Activated T-helper 17 cell treated with anti-CD3 and anti-CD28 coated beads, Interleukin-2, amount 50 U/mL, for 72 hours (primary cell): ENCODE measurements at regions not wholly inside any gene's neighbourhood (a gene's known extent, or its start where the extent isn't known, plus 50 kb on each side); places are given as distances from the start of the nearest gene placed in this dataset.
"Not testable (repeated sequence)": the region's sequence is repeated elsewhere in the genome, so short reads cannot be mapped to it uniquely, and the experiment has no call there.

Experiments
- ATAC-seq: fragments of 150-1000 bp; cut with Tn5 transposase; replicated peaks from 2 replicates; pipeline ENCODE4 v1.10.0; 2021; ENCODE audit warnings: mild to moderate bottlenecking, moderate library complexity
- H3K27ac Mint-ChIP-seq: one replicate; pipeline ENCODE4 v1.8.0; 2022; ENCODE audit warnings: mixed read lengths
- H3K27me3 Mint-ChIP-seq: one replicate; pipeline ENCODE4 v1.8.0; 2022; ENCODE audit warnings: mixed read lengths
- H3K36me3 Mint-ChIP-seq: one replicate; pipeline ENCODE4 v1.8.0; 2022; ENCODE audit warnings: low read depth, mild to moderate bottlenecking, mixed read lengths
- H3K4me1 Mint-ChIP-seq: one replicate; pipeline ENCODE4 v1.8.0; 2022; ENCODE audit warnings: mixed read lengths
- H3K4me3 Mint-ChIP-seq: one replicate; pipeline ENCODE4 v1.8.0; 2022; ENCODE audit warnings: mild to moderate bottlenecking, mixed read lengths
- H3K9me3 Mint-ChIP-seq: one replicate; pipeline ENCODE4 v1.8.0; 2022; ENCODE audit warnings: mixed read lengths

- Mint-ChIP-seq H3K27me3 (peaks cover 4% of the 10 kb centered on the region), H3K9me3 (no peaks in the 10 kb centered on the region)
- ATAC-seq = no peak
Measured at GRCh38 chr10:61050120-61050745, 106.2 kb upstream of the RHOBTB1 start.

GRCh38 chr10:61049386-61049785, 105.4 kb upstream of the RHOBTB1 start:
- Mint-ChIP-seq H3K4me1 (no peaks in the 10 kb centered on the region), H3K9me3 (no peaks in the 10 kb centered on the region), H3K27ac (no peak overlapping the region), H3K27me3 (peaks cover 4% of the 10 kb centered on the region), H3K36me3 (no peaks in the 10 kb centered on the region), H3K4me3 (no peak overlapping the region)
- no peak for ATAC-seq

More at GRCh38 chr10:61050120-61050745, 106.2 kb upstream of the RHOBTB1 start:
- H3K36me3 Mint-ChIP-seq = no peaks in the 10 kb centered on the region
- H3K4me3 Mint-ChIP-seq = no peak overlapping the region
- no peaks in the 10 kb centered on the region for H3K4me1 Mint-ChIP-seq
- no peak overlapping the region for H3K27ac Mint-ChIP-seq

DNA sequence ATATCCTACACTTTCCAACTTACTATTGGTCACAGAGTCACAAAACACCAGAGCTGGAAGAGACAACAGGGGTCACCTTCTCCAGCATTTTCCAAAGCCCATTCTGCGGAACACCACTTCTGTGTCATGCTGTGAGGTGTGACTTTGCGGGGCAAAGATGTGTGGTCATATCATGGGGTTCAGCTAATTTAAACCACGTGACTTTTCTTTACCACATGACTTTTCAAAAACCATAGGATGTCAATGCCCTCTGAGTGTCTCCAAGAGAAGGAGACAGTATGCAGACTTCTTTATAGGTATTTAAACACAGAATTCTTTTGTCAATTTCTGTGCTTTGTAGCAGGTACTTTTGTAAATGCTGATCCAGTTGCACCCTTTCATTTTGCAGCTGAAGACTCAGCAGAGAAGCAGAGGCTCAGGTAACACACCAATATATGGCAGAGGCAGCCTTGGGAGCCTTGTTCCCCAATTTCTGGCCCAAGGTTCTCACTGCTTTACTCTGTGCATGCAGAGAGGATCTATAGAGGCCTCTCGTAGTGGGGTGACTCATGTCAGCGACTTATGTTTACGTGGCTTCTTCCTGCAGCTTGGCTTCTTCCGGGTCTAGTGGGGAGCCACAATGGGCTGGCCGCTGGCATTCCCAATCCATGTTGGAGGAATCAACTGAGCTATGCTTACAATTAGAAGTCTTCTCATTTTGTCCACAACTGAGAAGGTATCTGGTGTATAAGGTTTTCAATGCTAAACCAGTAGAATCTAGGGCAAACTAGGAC, 104.0 kb upstream of the RHOBTB1 start:
- Mint-ChIP-seq H3K4me3 (no peak overlapping the region), H3K27ac (no peak overlapping the region), H3K36me3 (no peaks in the 10 kb centered on the region), H3K4me1 (no peaks in the 10 kb centered on the region), H3K9me3 (no peaks in the 10 kb centered on the region), H3K27me3 (peaks cover 4% of the 10 kb centered on the region)
- ATAC-seq = no peak

DNA sequence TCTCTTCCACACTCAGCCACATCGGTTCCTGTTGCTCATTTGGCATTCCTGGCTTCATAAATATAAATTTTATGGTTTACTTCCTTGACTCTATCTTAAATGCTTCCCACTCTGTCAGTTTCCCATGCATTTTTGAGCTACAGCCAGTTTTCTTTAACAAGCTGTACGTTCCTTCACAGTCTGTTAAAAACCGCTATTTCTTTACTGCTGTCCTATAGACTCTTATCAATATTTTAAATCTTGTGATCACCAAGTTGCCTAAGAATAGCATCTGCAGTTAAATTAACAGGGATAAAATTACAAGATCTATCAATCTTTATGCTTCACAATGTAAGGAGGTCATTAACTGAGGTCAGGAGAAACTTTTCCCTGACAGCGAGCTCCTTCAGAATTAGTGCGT, 103.1 kb upstream of the RHOBTB1 start:
- Mint-ChIP-seq H3K27me3 (peaks cover 4% of the 10 kb centered on the region), H3K36me3 (no peaks in the 10 kb centered on the region), H3K4me1 (no peaks in the 10 kb centered on the region), H3K27ac (no peak overlapping the region), H3K9me3 (no peaks in the 10 kb centered on the region), H3K4me3 (no peak overlapping the region)
- ATAC-seq = no peak

DNA sequence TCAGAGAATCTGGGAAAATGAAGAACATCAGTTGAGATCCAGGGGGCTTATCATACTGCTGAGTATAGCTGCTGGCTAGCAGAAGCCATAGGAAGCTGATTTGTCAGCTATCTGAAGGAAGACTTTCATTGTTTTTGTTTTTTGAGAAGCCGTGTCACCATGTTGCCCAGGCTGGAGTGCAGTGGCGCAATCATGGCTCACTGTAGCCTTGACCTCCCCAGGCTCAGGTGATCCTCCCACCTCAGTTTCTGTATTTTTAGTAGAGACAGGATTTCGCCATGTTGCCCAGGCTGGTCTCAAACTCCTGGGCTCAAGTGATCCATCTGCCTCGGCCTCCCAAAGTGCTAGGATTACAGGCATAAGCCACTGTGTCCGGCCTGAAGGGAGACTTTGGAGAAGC, 101.5 kb upstream of the RHOBTB1 start:
- H3K27me3 Mint-ChIP-seq, ATAC-seq, H3K36me3 Mint-ChIP-seq, H3K4me3 Mint-ChIP-seq, H3K4me1 Mint-ChIP-seq, H3K27ac Mint-ChIP-seq, H3K9me3 Mint-ChIP-seq: not testable (repeated sequence)

GRCh38 chr10:61042533-61042932, 98.5 kb upstream of the RHOBTB1 start:
- Mint-ChIP-seq H3K27me3 (peaks cover 4% of the 10 kb centered on the region), H3K27ac (no peak overlapping the region), H3K36me3 (no peaks in the 10 kb centered on the region), H3K4me3 (no peak overlapping the region), H3K4me1 (no peaks in the 10 kb centered on the region), H3K9me3 (no peaks in the 10 kb centered on the region)
- no peak for ATAC-seq

DNA sequence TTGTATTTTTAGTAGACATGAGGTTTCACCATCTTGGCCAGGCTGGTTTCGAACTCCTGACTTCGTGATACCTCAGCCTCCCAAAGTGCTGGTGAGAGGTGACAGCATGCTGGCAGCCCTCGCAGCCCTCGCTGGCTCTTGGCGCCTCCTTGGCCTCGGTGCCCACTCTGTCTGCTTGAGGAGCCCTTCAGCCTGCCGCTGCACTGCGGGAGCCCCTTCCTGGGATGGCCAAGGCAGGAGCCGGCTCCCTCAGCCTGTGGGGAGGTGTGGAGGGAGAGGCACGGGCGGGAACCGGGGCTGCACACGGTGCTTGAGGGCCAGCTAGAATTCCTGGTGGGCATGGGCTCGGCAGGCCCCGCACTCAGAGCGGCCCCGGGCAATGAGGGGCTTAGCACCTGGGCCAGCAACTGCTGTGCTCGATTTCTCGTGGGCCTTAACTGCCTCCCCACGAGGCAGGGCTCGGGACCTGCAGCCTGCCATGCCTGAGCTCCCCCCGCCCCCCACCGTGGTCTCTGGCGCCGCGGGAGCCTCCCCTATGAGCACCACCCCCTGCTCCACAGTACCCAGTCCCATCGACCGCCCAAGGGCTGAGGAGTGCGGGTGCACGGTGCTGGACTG, 96.5 kb upstream of the RHOBTB1 start:
- H3K27me3 Mint-ChIP-seq = no peaks in the 10 kb centered on the region
- H3K36me3 Mint-ChIP-seq = no peaks in the 10 kb centered on the region
- H3K4me1 Mint-ChIP-seq = no peaks in the 10 kb centered on the region
- ATAC-seq = no peak
- no peak overlapping the region for H3K27ac Mint-ChIP-seq
- H3K9me3 Mint-ChIP-seq = no peaks in the 10 kb centered on the region
- H3K4me3 Mint-ChIP-seq = no peak overlapping the region

DNA sequence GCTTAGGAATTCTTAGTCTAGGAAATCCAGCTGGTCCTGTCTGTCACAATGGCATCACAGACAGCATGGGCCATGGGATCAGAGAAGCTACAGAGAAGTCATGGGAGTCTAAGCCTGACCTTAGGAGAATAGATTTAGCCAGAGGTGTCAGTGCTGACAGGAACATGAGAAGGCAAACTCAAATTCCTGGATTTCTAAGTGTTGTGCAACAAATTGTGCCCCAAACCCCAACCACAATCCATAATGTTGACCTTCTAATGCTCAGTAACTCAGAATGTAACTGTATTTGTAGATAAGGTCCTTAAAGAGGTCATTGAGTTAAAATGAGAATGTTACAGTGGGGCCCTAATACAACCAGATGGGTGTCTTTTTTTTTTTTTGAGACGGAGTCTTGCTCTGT, 95.9 kb upstream of the RHOBTB1 start:
- Mint-ChIP-seq H3K36me3 (no peaks in the 10 kb centered on the region), H3K9me3 (no peaks in the 10 kb centered on the region), H3K4me3 (no peak overlapping the region), H3K4me1 (no peaks in the 10 kb centered on the region), H3K27me3 (no peaks in the 10 kb centered on the region), H3K27ac (no peak overlapping the region)
- no peak for ATAC-seq

- H3K9me3 Mint-ChIP-seq, H3K36me3 Mint-ChIP-seq, H3K4me3 Mint-ChIP-seq, H3K27me3 Mint-ChIP-seq, ATAC-seq, H3K4me1 Mint-ChIP-seq, H3K27ac Mint-ChIP-seq: not testable (repeated sequence)
Measured at GRCh38 chr10:61037261-61037830, 93.4 kb upstream of the RHOBTB1 start.

GRCh38 chr10:61036148-61036547, 92.2 kb upstream of the RHOBTB1 start:
- not testable (repeated sequence) for H3K4me3 Mint-ChIP-seq, H3K9me3 Mint-ChIP-seq, H3K27me3 Mint-ChIP-seq, H3K4me1 Mint-ChIP-seq, H3K36me3 Mint-ChIP-seq, H3K27ac Mint-ChIP-seq, ATAC-seq

DNA sequence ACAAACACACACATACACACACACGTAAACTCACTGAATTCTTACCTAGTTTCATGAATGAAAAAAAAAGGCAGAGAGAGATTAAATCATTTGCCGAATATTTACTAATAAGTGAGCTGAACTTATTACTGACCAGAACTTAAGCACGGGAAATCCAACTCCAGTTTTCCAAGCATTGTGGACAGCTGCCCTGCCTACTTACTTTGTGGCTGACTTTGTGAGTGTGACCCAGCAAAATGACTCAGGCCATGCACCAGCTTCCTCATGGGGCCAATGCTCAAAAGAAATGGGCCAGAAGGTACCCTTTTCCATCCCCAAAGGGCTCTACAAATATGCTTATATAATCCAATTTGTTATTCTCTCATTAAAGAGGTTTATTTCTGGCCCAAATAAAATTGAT, 87.4 kb upstream of the RHOBTB1 start:
- Mint-ChIP-seq H3K4me1 (no peaks in the 10 kb centered on the region), H3K36me3 (no peaks in the 10 kb centered on the region), H3K27ac (no peak overlapping the region), H3K9me3 (no peaks in the 10 kb centered on the region), H3K4me3 (no peak overlapping the region), H3K27me3 (peaks cover 24% of the 10 kb centered on the region)
- ATAC-seq = no peak

DNA sequence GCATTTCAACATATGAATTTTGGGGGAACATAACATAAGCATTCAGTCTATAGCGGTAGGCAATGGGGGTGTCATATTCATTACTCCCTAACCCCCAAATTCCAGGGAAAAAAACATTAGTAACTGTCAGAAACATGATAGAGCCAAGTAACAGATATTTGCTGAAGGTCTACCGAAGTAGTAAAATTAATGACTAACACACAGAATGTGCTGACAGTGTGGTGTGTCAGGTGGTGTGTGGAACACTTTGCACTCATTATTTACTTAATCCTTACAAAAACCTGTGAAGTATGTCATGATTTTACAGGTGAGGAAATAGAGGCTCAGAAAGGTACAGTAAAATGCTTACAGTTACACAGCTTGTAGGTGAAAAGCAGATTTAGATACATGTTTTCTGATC, 85.4 kb upstream of the RHOBTB1 start:
- Mint-ChIP-seq H3K4me3 (no peak overlapping the region), H3K9me3 (no peaks in the 10 kb centered on the region), H3K4me1 (no peaks in the 10 kb centered on the region), H3K27ac (no peak overlapping the region), H3K27me3 (peaks cover 24% of the 10 kb centered on the region), H3K36me3 (no peaks in the 10 kb centered on the region)
- ATAC-seq = no peak

DNA sequence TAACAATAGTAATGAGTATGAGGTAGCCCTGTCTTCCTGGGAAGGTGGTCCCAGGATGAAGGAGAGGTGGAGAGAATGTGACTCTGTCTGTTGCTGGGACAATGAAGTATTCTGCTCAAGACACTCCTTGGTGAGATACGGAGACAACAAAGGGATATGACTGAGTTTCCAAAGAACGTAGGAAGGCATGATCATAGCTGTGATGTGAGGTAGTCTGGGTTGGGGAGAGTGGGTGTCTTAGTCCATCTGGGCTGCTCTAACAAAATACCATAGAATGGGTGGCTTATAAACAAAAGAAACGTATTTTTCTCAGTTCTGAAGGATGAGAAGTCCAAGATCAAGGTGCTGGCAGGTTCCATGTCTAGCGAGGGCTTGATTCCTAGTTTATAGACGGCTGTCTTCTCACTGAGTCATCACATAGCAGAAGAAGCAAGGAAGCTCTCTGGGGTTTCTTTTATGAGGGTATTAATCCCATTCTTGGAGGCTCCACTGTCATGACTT, 84.9 kb upstream of the RHOBTB1 start:
- Mint-ChIP-seq H3K36me3 (no peaks in the 10 kb centered on the region), H3K4me1 (no peaks in the 10 kb centered on the region)

DNA sequence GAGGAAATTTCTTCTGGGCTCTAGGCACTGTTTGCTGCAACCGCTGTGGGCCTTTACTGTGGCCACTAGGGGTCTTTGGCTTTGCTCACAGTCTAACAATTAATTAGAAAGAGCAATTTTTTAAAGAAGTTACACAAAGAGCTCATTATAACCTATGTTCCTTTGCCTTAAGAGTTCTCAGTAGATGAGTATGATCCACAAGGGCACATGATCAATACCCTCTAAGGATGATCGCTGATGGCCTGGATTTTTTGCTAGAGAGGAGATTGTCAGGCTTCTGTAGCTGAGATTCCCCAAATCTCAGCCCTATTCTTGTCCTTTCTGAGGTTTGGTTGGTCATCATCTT, 80.8 kb upstream of the RHOBTB1 start:
- Mint-ChIP-seq H3K9me3 (no peaks in the 10 kb centered on the region), H3K4me3 (no peak overlapping the region), H3K27ac (no peak overlapping the region), H3K4me1 (no peaks in the 10 kb centered on the region), H3K36me3 (no peaks in the 10 kb centered on the region), H3K27me3 (peaks cover 29% of the 10 kb centered on the region)
- ATAC-seq = no peak

More for the DNA sequence above, 84.9 kb upstream of the RHOBTB1 start:
- Mint-ChIP-seq H3K4me3 (no peak overlapping the region), H3K27me3 (peaks cover 24% of the 10 kb centered on the region), H3K9me3 (no peaks in the 10 kb centered on the region), H3K27ac (no peak overlapping the region)
- no peak for ATAC-seq
